ENCODE measurements at regions not wholly inside any gene's neighbourhood (a gene's known extent, or its start where the extent isn't known, plus 50 kb on each side); places are given as distances from the start of the nearest gene placed in this dataset.
A peak's percentile ranks its signal among the peaks of the same experiment; 100 is the strongest.

DNA sequence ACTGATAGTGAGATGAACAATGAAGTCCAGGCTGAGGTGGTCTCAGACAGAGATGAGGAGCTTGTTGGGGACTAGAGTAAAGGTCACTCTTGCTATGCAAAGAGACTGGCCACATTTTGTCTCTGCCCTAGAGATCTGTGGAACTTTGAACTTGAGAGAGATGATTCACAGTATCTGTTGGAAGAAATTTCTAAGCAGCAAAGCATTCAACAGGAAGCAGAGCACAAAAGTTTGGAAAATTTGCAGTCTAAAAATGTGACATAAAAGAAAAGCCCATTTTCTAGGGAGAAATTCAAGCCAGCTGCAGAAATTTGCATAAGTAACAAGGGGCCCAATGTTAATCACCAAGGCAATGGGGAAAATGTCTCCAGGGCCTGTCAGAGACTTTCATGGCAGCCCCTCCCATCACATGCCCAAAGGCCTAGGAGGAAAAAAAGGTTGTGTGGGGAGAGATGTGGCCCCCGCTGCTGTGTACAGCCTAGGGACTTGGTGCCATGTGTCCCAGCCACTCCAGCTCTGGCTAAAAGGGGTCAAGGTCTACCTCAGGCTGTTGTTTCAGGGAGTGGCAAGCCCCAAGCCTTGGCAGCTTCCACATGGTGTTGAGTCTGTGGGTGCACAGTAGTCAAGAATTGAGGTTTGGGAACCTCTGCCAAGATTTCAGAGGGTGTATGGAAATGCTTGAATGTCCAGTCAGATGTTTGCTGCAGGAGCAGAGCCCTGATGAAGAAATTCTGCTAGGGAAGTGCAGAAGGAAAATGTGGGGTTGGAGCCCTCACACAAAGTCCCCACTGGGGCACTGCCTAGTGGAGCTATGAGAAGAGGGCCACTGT lies 262.8 kb downstream of the DKK2 start:
- no peak overlapping the region for H3K4me3 ChIP-seq (ENCODE audit: control insufficient read depth, low read depth, low read length)
- TF ChIP-seq, protein P1, sequence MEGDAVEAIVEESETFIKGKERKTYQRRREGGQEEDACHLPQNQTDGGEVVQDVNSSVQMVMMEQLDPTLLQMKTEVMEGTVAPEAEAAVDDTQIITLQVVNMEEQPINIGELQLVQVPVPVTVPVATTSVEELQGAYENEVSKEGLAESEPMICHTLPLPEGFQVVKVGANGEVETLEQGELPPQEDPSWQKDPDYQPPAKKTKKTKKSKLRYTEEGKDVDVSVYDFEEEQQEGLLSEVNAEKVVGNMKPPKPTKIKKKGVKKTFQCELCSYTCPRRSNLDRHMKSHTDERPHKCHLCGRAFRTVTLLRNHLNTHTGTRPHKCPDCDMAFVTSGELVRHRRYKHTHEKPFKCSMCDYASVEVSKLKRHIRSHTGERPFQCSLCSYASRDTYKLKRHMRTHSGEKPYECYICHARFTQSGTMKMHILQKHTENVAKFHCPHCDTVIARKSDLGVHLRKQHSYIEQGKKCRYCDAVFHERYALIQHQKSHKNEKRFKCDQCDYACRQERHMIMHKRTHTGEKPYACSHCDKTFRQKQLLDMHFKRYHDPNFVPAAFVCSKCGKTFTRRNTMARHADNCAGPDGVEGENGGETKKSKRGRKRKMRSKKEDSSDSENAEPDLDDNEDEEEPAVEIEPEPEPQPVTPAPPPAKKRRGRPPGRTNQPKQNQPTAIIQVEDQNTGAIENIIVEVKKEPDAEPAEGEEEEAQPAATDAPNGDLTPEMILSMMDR (IDR thresholded peaks at IDR 0.05; ENCODE audit: control insufficient read depth, insufficient read depth, low read depth, low read length, missing control alignments): no peak
- peak; percentile 39 for DNase-seq (ENCODE audit: low read depth)

DNA sequence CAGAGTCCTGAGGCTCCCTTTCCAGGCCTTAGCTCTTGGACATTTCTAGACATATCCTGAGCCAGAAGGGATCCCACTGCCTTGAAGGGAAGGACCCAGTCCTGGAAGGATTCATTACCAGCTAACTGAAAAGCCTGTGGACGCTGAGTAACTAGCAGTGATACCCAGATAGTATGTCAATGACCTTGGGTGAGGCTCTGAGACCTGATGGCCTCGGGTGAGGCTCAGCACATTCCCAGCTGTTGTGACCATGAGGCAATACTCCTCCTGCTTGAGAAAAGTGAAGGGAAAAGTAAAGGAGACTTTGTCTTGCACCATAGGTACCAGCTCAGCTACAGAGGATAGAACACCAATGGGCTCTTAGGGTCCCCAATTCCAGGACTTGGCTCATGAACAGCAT lies 268.1 kb downstream of the DKK2 start:
- DNase-seq (ENCODE audit: low read depth): no peak
- TF ChIP-seq, protein P1 (IDR thresholded peaks at IDR 0.05; ENCODE audit: control insufficient read depth, insufficient read depth, low read depth, low read length, missing control alignments): no peak
- H3K4me3 ChIP-seq (ENCODE audit: control insufficient read depth, low read depth, low read length): no peak overlapping the region

DNA sequence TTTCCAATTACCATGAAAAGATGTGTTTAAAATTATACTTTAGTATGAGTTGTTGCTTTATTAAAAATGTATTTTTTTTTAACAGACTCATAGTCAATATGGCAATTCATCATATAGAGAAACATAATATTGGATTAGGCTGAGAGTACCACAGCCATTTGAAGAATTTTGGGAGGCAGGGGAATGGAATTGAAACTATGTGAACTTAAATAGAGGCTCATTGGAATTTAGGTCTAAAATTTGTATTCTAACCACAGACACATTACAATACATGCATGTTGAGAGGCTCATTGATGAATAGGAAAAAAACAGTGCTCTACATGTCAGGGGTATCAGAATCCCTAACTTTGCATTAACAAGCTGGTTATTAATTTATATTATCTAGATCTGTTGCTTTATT lies 269.6 kb downstream of the DKK2 start:
- DNase-seq (ENCODE audit: low read depth): no peak
- TF ChIP-seq, protein P1 (IDR thresholded peaks at IDR 0.05; ENCODE audit: control insufficient read depth, insufficient read depth, low read depth, low read length, missing control alignments): no peak
- H3K4me3 ChIP-seq (ENCODE audit: control insufficient read depth, low read depth, low read length): no peak overlapping the region

DNA sequence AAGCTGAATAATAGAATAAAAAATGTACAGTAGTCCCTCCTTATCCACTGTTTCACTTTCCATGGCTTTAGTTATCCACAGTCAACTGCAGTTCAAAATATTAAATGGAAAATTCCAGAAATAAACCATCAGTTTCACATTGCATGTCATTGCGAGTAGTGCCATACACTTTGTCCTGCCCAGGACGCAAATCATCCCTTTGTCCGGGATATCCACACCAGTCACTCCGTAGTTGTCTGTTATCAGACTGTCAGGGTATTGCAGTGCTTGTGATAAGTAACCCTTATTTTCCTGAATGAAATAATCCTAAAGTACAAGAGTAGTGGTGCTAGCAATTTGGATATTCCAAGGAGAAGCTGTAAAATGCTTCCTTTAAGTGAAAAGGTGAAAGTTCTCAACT lies 271.3 kb downstream of the DKK2 start:
- TF ChIP-seq, protein P1 (IDR thresholded peaks at IDR 0.05; ENCODE audit: control insufficient read depth, insufficient read depth, low read depth, low read length, missing control alignments): no peak
- DNase-seq (ENCODE audit: low read depth): no peak

DNA sequence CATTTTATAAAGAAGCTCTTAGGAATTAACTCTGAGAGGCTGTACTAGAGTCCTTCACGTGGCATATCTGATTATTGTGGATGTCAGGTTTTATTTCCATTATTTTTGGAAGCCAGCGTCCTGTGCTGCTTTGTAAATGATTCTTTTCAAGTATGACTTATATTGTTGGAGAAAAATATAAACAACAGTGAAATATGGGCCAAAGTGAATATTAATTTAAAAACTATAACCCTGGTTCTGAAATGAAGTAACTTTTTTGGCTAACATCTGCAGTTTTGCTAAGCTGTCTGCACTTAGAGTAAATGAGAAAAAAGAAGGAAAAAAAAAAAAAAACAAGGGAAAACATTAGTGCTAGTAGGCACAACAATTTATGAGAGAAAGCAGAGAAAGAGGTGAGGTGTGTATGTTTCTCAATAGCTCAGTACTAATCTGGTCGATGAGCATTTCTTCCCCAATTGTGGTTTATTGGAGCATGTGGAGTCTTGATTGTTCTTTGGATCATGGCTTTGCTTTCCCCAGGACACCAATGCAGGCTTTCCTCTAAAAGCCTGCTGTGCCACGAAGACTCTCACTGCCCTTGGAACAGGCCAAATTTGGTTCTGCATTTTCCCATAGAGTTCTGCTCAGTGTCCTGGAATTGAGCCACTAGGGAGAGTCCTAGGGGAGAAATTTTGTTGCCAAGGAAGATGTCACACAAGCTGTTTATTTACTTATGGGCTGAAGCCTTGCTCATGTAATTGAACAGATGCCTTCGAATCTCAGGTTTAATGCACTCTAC lies 273.3 kb downstream of the DKK2 start:
- no peak overlapping the region for H3K4me3 ChIP-seq (ENCODE audit: control insufficient read depth, low read depth, low read length)
- DNase-seq (ENCODE audit: low read depth): no peak
- TF ChIP-seq, protein P1 (IDR thresholded peaks at IDR 0.05; ENCODE audit: control insufficient read depth, insufficient read depth, low read depth, low read length, missing control alignments): no peak

More for the DNA sequence above, 271.3 kb downstream of the DKK2 start:
- H3K4me3 ChIP-seq (ENCODE audit: control insufficient read depth, low read depth, low read length): no peak overlapping the region

DNA sequence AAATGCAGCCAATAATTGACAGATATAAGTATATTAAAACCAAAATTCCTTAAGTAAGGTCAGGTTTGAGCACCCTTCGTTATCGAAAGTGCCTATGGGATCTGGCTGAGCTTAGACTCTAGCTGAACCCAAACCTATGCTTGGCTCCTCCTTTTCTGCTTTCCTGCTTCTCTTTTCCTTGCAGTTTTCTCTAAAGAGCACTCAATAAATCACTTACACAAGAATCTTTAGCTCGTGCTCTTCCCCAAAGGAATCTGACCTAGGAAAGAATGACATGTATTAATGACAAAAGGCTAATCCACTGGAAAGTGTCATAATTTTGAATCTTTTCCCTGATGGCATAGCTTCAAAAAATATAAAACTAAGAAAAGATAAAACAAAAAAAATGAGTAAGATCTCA lies 282.7 kb downstream of the DKK2 start:
- H3K4me3 ChIP-seq (ENCODE audit: control insufficient read depth, low read depth, low read length): no peak overlapping the region
- TF ChIP-seq, protein P1 (IDR thresholded peaks at IDR 0.05; ENCODE audit: control insufficient read depth, insufficient read depth, low read depth, low read length, missing control alignments): no peak
- DNase-seq (ENCODE audit: low read depth): no peak
